HepG2 (cell line): ENCODE measurements at regions not wholly inside any gene's neighbourhood (a gene's known extent, or its start where the extent isn't known, plus 50 kb on each side); places are given as distances from the start of the nearest gene placed in this dataset.

Experiments used
- ARID2 ChIP-seq: sonication (generic); formaldehyde crosslinking; IDR thresholded peaks from 2 replicates; pipeline ENCODE4 v1.8.1; 2022; ENCODE audit warnings: mild to moderate bottlenecking, missing genetic modification reagents, borderline replicate concordance
- FOSL2 ChIP-seq: sonication (generic); formaldehyde crosslinking; IDR thresholded peaks from 2 replicates; pipeline ENCODE4 v1.4.0; 2020; ENCODE audit warnings: missing genetic modification reagents
- FOXK2 ChIP-seq: fragments of 450-650 bp; IDR thresholded peaks from 2 replicates; pipeline ENCODE4 v1.6.1; 2016
- HNRNPLL ChIP-seq: fragments of 200-400 bp; formaldehyde crosslinking; IDR thresholded peaks from 2 replicates; pipeline ENCODE4 v1.6.1; 2017; ENCODE audit warnings: mild to moderate bottlenecking, low read depth, low read length; ENCODE audit not compliant: poor library complexity, severe bottlenecking
- MXI1 ChIP-seq: IDR thresholded peaks from 3 replicates; pipeline ENCODE4 v1.6.1; 2012; ENCODE audit warnings: low read depth, low read length, inconsistent platforms, borderline replicate concordance
- RELA ChIP-seq: sonication (generic); formaldehyde crosslinking; IDR thresholded peaks from 2 replicates; pipeline ENCODE4 v1.4.0; 2020; ENCODE audit warnings: missing genetic modification reagents
- SALL2 ChIP-seq: sonication (generic); formaldehyde crosslinking; IDR thresholded peaks from 2 replicates; pipeline ENCODE4 v1.8.1; 2023; ENCODE audit warnings: mild to moderate bottlenecking, missing genetic modification reagents, inconsistent platforms
- SMARCC2 ChIP-seq: fragments of 450-650 bp; IDR thresholded peaks from 2 replicates; pipeline ENCODE4 v1.6.1; 2017; ENCODE audit warnings: antibody characterized with exemption, mild to moderate bottlenecking
- SP1 ChIP-seq, 2 experiments: fragments of 450-650 bp in 1 of 2; sonication (generic) in 1 of 2; formaldehyde crosslinking in 1 of 2; IDR thresholded peaks; 2 replicates each; pipeline versions ENCODE4 v1.4.0 to v1.6.1; 2016 to 2020; ENCODE audit warnings: missing genetic modification reagents in 1 of 2
- ZMYM4 ChIP-seq: sonication (generic); formaldehyde crosslinking; IDR thresholded peaks from 2 replicates; pipeline ENCODE4 v1.8.1; 2023; ENCODE audit warnings: mild to moderate bottlenecking, missing genetic modification reagents
- ZNF264 ChIP-seq: sonication (generic); formaldehyde crosslinking; IDR thresholded peaks from 2 replicates; pipeline ENCODE4 v1.4.0; 2020; ENCODE audit warnings: missing genetic modification reagents
- ZNF292 ChIP-seq: sonication (generic); formaldehyde crosslinking; IDR thresholded peaks from 2 replicates; pipeline ENCODE4 v1.8.1; 2022; ENCODE audit warnings: mild to moderate bottlenecking, low read depth, missing genetic modification reagents, borderline replicate concordance
- ZNF33B ChIP-seq: sonication (generic); formaldehyde crosslinking; IDR thresholded peaks from 2 replicates; pipeline ENCODE4 v1.5.1; 2020; ENCODE audit warnings: mild to moderate bottlenecking, missing genetic modification reagents
- ZNF614 ChIP-seq: IDR thresholded peaks from 2 replicates; pipeline ENCODE4 v1.6.1; 2018; ENCODE audit warnings: missing biosample characterization, missing genetic modification reagents, inconsistent platforms, borderline replicate concordance
- ZNF629 ChIP-seq: sonication (generic); formaldehyde crosslinking; conservative IDR thresholded peaks from 2 replicates; pipeline ENCODE4 v1.5.0; 2020; ENCODE audit warnings: missing genetic modification reagents
- ZNF670 ChIP-seq: sonication (generic); formaldehyde crosslinking; IDR thresholded peaks from 2 replicates; pipeline ENCODE4 v1.8.0; 2022; ENCODE audit warnings: mild to moderate bottlenecking, missing genetic modification reagents, borderline replicate concordance
- ZNF83 ChIP-seq: sonication (generic); formaldehyde crosslinking; IDR thresholded peaks from 2 replicates; pipeline ENCODE4 v1.4.0; 2020; ENCODE audit warnings: missing genetic modification reagents, mild to moderate bottlenecking, borderline replicate concordance
- ZSCAN30 ChIP-seq: sonication (generic); formaldehyde crosslinking; IDR thresholded peaks from 2 replicates; pipeline ENCODE4 v1.5.0; 2020; ENCODE audit warnings: mild to moderate bottlenecking, missing genetic modification reagents
- TF ChIP-seq, protein P1 (sequence below): sonication (generic); formaldehyde crosslinking; IDR thresholded peaks from 2 replicates; pipeline ENCODE4 v1.4.0; 2020; ENCODE audit warnings: missing genetic modification reagents
- TF ChIP-seq, protein P2 (sequence below): sonication (generic); formaldehyde crosslinking; IDR thresholded peaks from 2 replicates; pipeline ENCODE4 v1.4.0; 2020; ENCODE audit warnings: missing genetic modification reagents, borderline replicate concordance
- TF ChIP-seq, protein P3 (sequence below): sonication (generic); IDR thresholded peaks from 2 replicates; pipeline ENCODE4 v1.6.1; 2016; ENCODE audit warnings: low read depth, borderline replicate concordance

DNA sequence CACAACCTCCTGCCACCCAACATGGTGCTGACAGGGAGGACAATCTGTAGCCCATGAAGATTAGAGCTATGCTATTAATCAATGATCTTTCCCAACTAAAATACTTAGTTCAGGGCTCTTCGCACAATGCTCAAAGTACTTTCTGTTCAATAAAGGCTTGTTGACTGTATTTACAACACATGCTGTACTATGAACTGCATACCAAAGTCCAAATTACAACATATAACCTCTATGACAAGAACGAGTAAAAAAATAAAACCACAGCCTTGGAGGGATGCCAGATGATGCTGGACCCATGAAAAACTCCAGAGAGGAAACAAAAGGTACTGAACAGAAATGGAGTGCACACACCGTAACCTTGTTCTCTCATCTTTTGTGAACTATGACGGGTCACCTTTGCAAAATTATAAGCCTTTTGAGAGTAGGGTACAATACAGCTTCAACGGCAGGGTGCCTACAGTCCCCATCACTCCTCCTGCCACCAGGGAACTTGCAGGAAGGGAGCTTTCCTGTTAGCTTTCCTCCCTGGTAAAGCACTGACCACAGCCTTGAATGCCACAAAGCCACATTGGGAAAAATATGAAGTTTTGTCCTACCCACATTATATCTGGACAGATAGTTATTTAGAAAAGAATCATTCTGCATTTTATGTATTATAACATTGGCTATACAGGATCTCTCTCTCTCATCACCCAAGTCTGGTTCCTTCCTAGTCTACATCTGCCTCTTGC, 175.6 kb downstream of the NRIP1 start (continued):
- no peak for TF ChIP-seq ARID2
- TF ChIP-seq, protein P1, sequence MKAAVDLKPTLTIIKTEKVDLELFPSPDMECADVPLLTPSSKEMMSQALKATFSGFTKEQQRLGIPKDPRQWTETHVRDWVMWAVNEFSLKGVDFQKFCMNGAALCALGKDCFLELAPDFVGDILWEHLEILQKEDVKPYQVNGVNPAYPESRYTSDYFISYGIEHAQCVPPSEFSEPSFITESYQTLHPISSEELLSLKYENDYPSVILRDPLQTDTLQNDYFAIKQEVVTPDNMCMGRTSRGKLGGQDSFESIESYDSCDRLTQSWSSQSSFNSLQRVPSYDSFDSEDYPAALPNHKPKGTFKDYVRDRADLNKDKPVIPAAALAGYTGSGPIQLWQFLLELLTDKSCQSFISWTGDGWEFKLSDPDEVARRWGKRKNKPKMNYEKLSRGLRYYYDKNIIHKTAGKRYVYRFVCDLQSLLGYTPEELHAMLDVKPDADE (CRISPR knock-in tag): no peak
- peak; percentile 93 for TF ChIP-seq ZMYM4
- TF ChIP-seq ZNF614 (CRISPR knock-in tag): peak; percentile 81
- TF ChIP-seq SMARCC2: peak; percentile 87; the same call in 1 of the 2 replicates
- TF ChIP-seq FOXK2: peak; percentile 80
- 0 out of 2 replicates have a peak, but pooled peaks have one; percentile 13 for TF ChIP-seq ZNF629 (CRISPR knock-in tag)
- TF ChIP-seq SALL2 (CRISPR knock-in tag): peak; percentile 47; the same call in 1 of the 2 replicates
- TF ChIP-seq ZNF670 (CRISPR knock-in tag): peak; percentile 75; the same call in 1 of the 2 replicates
- peak; percentile 68; the same call in 1 of the 2 replicates for TF ChIP-seq FOSL2 (CRISPR knock-in tag)
- TF ChIP-seq ZNF33B (CRISPR knock-in tag): no peak
- no peak for TF ChIP-seq ZNF292
- no peak for TF ChIP-seq RELA (CRISPR knock-in tag)
- 0 out of 3 replicates have a peak, but pooled peaks have one; percentile 10 for TF ChIP-seq MXI1
- TF ChIP-seq, protein P2, sequence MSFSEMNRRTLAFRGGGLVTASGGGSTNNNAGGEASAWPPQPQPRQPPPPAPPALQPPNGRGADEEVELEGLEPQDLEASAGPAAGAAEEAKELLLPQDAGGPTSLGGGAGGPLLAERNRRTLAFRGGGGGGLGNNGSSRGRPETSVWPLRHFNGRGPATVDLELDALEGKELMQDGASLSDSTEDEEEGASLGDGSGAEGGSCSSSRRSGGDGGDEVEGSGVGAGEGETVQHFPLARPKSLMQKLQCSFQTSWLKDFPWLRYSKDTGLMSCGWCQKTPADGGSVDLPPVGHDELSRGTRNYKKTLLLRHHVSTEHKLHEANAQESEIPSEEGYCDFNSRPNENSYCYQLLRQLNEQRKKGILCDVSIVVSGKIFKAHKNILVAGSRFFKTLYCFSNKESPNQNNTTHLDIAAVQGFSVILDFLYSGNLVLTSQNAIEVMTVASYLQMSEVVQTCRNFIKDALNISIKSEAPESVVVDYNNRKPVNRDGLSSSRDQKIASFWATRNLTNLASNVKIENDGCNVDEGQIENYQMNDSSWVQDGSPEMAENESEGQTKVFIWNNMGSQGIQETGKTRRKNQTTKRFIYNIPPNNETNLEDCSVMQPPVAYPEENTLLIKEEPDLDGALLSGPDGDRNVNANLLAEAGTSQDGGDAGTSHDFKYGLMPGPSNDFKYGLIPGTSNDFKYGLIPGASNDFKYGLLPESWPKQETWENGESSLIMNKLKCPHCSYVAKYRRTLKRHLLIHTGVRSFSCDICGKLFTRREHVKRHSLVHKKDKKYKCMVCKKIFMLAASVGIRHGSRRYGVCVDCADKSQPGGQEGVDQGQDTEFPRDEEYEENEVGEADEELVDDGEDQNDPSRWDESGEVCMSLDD: 0 out of 2 replicates have a peak, but pooled peaks have one; percentile 61
- TF ChIP-seq ZNF264 (CRISPR knock-in tag): peak; percentile 55; the same call in 1 of the 2 replicates
- 0 out of 2 replicates have a peak, but pooled peaks have one; percentile 69 for TF ChIP-seq ZSCAN30
- TF ChIP-seq SP1 (IDR thresholded peaks at IDR 0.05): no peak
- no peak for TF ChIP-seq SP1 (CRISPR knock-in tag; IDR thresholded peaks at IDR 0.05)
- TF ChIP-seq ZNF83 (CRISPR knock-in tag): no peak
- TF ChIP-seq, protein P3, sequence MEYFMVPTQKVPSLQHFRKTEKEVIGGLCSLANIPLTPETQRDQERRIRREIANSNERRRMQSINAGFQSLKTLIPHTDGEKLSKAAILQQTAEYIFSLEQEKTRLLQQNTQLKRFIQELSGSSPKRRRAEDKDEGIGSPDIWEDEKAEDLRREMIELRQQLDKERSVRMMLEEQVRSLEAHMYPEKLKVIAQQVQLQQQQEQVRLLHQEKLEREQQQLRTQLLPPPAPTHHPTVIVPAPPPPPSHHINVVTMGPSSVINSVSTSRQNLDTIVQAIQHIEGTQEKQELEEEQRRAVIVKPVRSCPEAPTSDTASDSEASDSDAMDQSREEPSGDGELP: peak; percentile 89
- no peak for TF ChIP-seq HNRNPLL
